H1 (cell line): ENCODE measurements at regions not wholly inside any gene's neighbourhood (a gene's known extent, or its start where the extent isn't known, plus 50 kb on each side); places are given as distances from the start of the nearest gene placed in this dataset.

Source experiments
- CTCF ChIA-PET: fragments of 300-600 bp; sonication (Branson Sonifier 250); formaldehyde crosslinking; loops from one replicate; lab custom pipeline; 2021; ENCODE audit not compliant: partially characterized antibody; lab: Charles Lee
- POLR2A ChIA-PET: fragments of 300-600 bp; sonication (Branson Sonifier 250); formaldehyde crosslinking; loops from one replicate; lab custom pipeline; 2021; ENCODE audit warnings: inconsistent platforms; ENCODE audit not compliant: partially characterized antibody; lab: Charles Lee
- DNase-seq, 2 experiments: peaks; one replicate each; pipeline versions ENCODE4 v3.0.0 to v3.0.0-alpha.2; 2010 to 2022; ENCODE audit warnings: low spot score in 2 of 2, low read depth in 1 of 2, mixed read lengths in 1 of 2
- FAIRE-seq: peaks from 2 replicates; lab custom pipeline; 2011; peaks lifted over from hg19 to GRCh38; lab: Jason Lieb, UNC
- H2AFZ ChIP-seq: 2 replicates; pipeline ENCODE4 v1.8.1; 2012; ENCODE audit warnings: low read length, inconsistent platforms
- H2AK5ac ChIP-seq: 2 replicates; pipeline ENCODE4 v1.6.1; 2013; ENCODE audit warnings: low read depth, low read length
- H2BK120ac ChIP-seq: replicated peaks from 2 replicates; pipeline ENCODE3; 2013; ENCODE audit warnings: low read depth, low read length, inconsistent platforms
- H2BK12ac ChIP-seq: 2 replicates; pipeline ENCODE4 v1.6.1; 2013; ENCODE audit warnings: low read depth, low read length
- H2BK15ac ChIP-seq: 2 replicates; pipeline ENCODE4 v1.6.1; 2013; ENCODE audit warnings: low read length
- H2BK20ac ChIP-seq: 2 replicates; pipeline ENCODE4 v1.6.1; 2013; ENCODE audit warnings: low read length
- H2BK5ac ChIP-seq: 2 replicates; pipeline ENCODE4 v1.6.1; 2013; ENCODE audit warnings: low read depth, low read length
- H3K14ac ChIP-seq: 2 replicates; pipeline ENCODE4 v1.6.1; 2013; ENCODE audit warnings: inconsistent platforms; ENCODE audit not compliant: insufficient read length
- H3K18ac ChIP-seq: 2 replicates; pipeline ENCODE4 v1.6.1; 2013; ENCODE audit warnings: low read length; ENCODE audit errors: extremely low read depth
- H3K23ac ChIP-seq: 2 replicates; pipeline ENCODE4 v1.6.1; 2013; ENCODE audit warnings: inconsistent platforms; ENCODE audit not compliant: insufficient read length
- H3K23me2 ChIP-seq: 2 replicates; pipeline ENCODE4 v1.6.1; 2013; ENCODE audit warnings: low read depth, low read length
- H3K27ac ChIP-seq: 2 replicates; pipeline ENCODE4 v1.6.1; 2011; ENCODE audit warnings: low read depth, low read length, inconsistent platforms
- H3K27me3 ChIP-seq, 4 experiments: replicated peaks in 1 of 4; 1 replicate in 1 of 4; 2 replicates in 3 of 4; pipeline versions ENCODE4 v1.6.1 to v1.8.1; 2011 to 2013; ENCODE audit warnings: low read length in 3 of 4, mild to moderate bottlenecking in 3 of 4, inconsistent platforms in 2 of 4, mixed read lengths in 2 of 4, moderate library complexity in 1 of 4; ENCODE audit not compliant: control insufficient read depth in 3 of 4, insufficient read depth in 3 of 4; ENCODE audit errors: extremely low read depth in 1 of 4
- H3K36me3 ChIP-seq, 4 experiments: 2 replicates each; pipeline versions ENCODE4 v1.6.1 to v1.8.1; 2011 to 2013; ENCODE audit warnings: mild to moderate bottlenecking in 4 of 4, low read length in 3 of 4, moderate library complexity in 2 of 4, control low read depth in 1 of 4, inconsistent platforms in 1 of 4; ENCODE audit not compliant: insufficient read depth in 4 of 4, control insufficient read depth in 2 of 4
- H3K4ac ChIP-seq: replicated peaks from 2 replicates; pipeline ENCODE3; 2013; ENCODE audit warnings: low read length, low read depth, mixed read lengths, inconsistent platforms; ENCODE audit not compliant: insufficient read length
- H3K4me1 ChIP-seq, 4 experiments: replicated peaks in 1 of 4; 1 replicate in 1 of 4; 2 replicates in 3 of 4; pipeline versions ENCODE4 v1.6.1 to v1.8.1; 2011 to 2013; ENCODE audit warnings: low read length in 3 of 4, inconsistent platforms in 2 of 4, mixed read lengths in 1 of 4; ENCODE audit not compliant: insufficient read depth in 4 of 4, control insufficient read depth in 3 of 4
- H3K4me2 ChIP-seq, 2 experiments: 2 replicates each; pipeline versions ENCODE4 v1.6.1 to v1.8.1; 2011 to 2013; ENCODE audit warnings: low read depth in 2 of 2, low read length in 2 of 2, control low read depth in 1 of 2, inconsistent platforms in 1 of 2, mild to moderate bottlenecking in 1 of 2; ENCODE audit not compliant: insufficient read depth in 1 of 2
- H3K4me3 ChIP-seq, 4 experiments: fragments of 200-600, 300-600 bp in 1 of 4; sonication (generic), shearing (Covaris generic), sonication (Bioruptor Twin) in 1 of 4; 2 replicates each; pipeline versions ENCODE4 v1.5.1 to v1.8.1; 2011 to 2016; ENCODE audit warnings: low read length in 4 of 4, low read depth in 3 of 4, control low read depth in 2 of 4, inconsistent platforms in 2 of 4, mild to moderate bottlenecking in 2 of 4, mixed read lengths in 1 of 4, moderate library complexity in 1 of 4; ENCODE audit not compliant: insufficient read depth in 2 of 4; ENCODE audit errors: extremely low read depth in 1 of 4
- H3K56ac ChIP-seq: replicated peaks from 2 replicates; pipeline ENCODE3; 2013; ENCODE audit warnings: low read depth, mild to moderate bottlenecking, mixed read lengths, low read length, inconsistent platforms; ENCODE audit not compliant: insufficient read length
- H3K79me1 ChIP-seq: 2 replicates; pipeline ENCODE4 v1.6.1; 2013; ENCODE audit warnings: low read depth, low read length, control low read depth
- H3K79me2 ChIP-seq, 2 experiments: 2 replicates each; pipeline versions ENCODE4 v1.6.1 to v1.8.1; 2012 to 2013; ENCODE audit warnings: low read length in 2 of 2, mild to moderate bottlenecking in 2 of 2, inconsistent platforms in 1 of 2; ENCODE audit not compliant: insufficient read depth in 2 of 2, control insufficient read depth in 1 of 2
- H3K9ac ChIP-seq, 4 experiments: replicated peaks in 1 of 4; 1 replicate in 1 of 4; 2 replicates in 3 of 4; pipeline versions ENCODE4 v1.6.1 to v1.8.1; 2011 to 2013; ENCODE audit warnings: low read depth in 3 of 4, low read length in 3 of 4, control low read depth in 2 of 4, mild to moderate bottlenecking in 2 of 4, moderate library complexity in 2 of 4, inconsistent platforms in 1 of 4; ENCODE audit errors: extremely low read depth in 1 of 4
- H3K9me3 ChIP-seq, 2 experiments: 2 replicates each; pipeline versions ENCODE4 v1.6.1 to v1.8.1; 2012 to 2013; ENCODE audit warnings: mild to moderate bottlenecking in 2 of 2, moderate library complexity in 2 of 2, control low read depth in 1 of 2, inconsistent platforms in 1 of 2, low read depth in 1 of 2, low read length in 1 of 2, mixed read lengths in 1 of 2; ENCODE audit not compliant: insufficient read depth in 2 of 2
- H4K20me1 ChIP-seq, 2 experiments: replicated peaks in 1 of 2; 2 replicates each; pipeline versions ENCODE3 to v1.8.1; 2011 to 2013; ENCODE audit warnings: inconsistent platforms in 2 of 2, low read length in 2 of 2, mild to moderate bottlenecking in 1 of 2; ENCODE audit not compliant: insufficient read depth in 2 of 2, control insufficient read depth in 1 of 2
- H4K5ac ChIP-seq: 2 replicates; pipeline ENCODE4 v1.6.1; 2013; ENCODE audit warnings: low read length, low read depth, mixed read lengths, inconsistent platforms; ENCODE audit not compliant: insufficient read length
- H4K8ac ChIP-seq: 2 replicates; pipeline ENCODE4 v1.8.0; 2013; ENCODE audit warnings: mild to moderate bottlenecking, moderate library complexity, low read length, inconsistent platforms; ENCODE audit not compliant: insufficient read depth; ENCODE audit errors: extremely low read depth
- H4K91ac ChIP-seq: replicated peaks from 2 replicates; pipeline ENCODE3; 2013; ENCODE audit warnings: low read length, mixed read lengths, inconsistent platforms; ENCODE audit not compliant: insufficient read length
- ATF3 ChIP-seq: IDR thresholded peaks from 2 replicates; pipeline ENCODE4 v1.6.1; 2011; ENCODE audit warnings: low read depth, mild to moderate bottlenecking, low read length; ENCODE audit not compliant: insufficient read depth
- BACH1 ChIP-seq: IDR thresholded peaks from 2 replicates; pipeline ENCODE4 v1.6.1; 2012; ENCODE audit warnings: low read length, improper control_type of control experiment
- CREB1 ChIP-seq: IDR thresholded peaks from 2 replicates; pipeline ENCODE4 v1.6.1; 2012; ENCODE audit warnings: inconsistent platforms
- EGR1 ChIP-seq: IDR thresholded peaks from 2 replicates; pipeline ENCODE4 v1.6.1; 2011; ENCODE audit warnings: low read depth, low read length, borderline replicate concordance
- HDAC6 ChIP-seq: IDR thresholded peaks from one replicate; pipeline ENCODE4 v1.7.1; 2012; ENCODE audit warnings: low read depth, mild to moderate bottlenecking, inconsistent platforms, low read length, moderate library complexity
- KDM1A ChIP-seq: fragments of 200-600, 300-600 bp; sonication (generic); IDR thresholded peaks from 2 replicates; pipeline ENCODE4 v1.7.1; 2016; ENCODE audit warnings: mild to moderate bottlenecking, low read length, borderline replicate concordance
- POLR2AphosphoS5 ChIP-seq: IDR thresholded peaks from 2 replicates; pipeline ENCODE4 v1.6.1; 2011; ENCODE audit warnings: low read depth, low read length
- RNF2 ChIP-seq: fragments of 200-900, 300-1000 bp; sonication (generic); IDR thresholded peaks from 2 replicates; pipeline ENCODE4 v1.7.1; 2016; ENCODE audit warnings: borderline replicate concordance, low read depth, mild to moderate bottlenecking, antibody characterized with exemption, low read length; ENCODE audit not compliant: poor library complexity, severe bottlenecking; ENCODE audit errors: missing control alignments
- RXRA ChIP-seq: IDR thresholded peaks from 2 replicates; pipeline ENCODE4 v1.6.1; 2011; ENCODE audit warnings: low read depth, mild to moderate bottlenecking, low read length, moderate library complexity; ENCODE audit not compliant: insufficient read depth
- SAP30 ChIP-seq: fragments of 300-600 bp; sonication (generic); IDR thresholded peaks from 2 replicates; pipeline ENCODE4 v1.7.1; 2012; ENCODE audit warnings: low read length, moderate library complexity, mild to moderate bottlenecking, inconsistent platforms; ENCODE audit not compliant: insufficient read depth, insufficient replicate concordance
- USF2 ChIP-seq: IDR thresholded peaks from 2 replicates; pipeline ENCODE4 v1.6.1; 2011; ENCODE audit warnings: low read length, improper control_type of control experiment
- YY1 ChIP-seq: IDR thresholded peaks from 2 replicates; pipeline ENCODE4 v1.6.1; 2011; ENCODE audit warnings: low read depth, mild to moderate bottlenecking, low read length
- ZNF274 ChIP-seq: IDR thresholded peaks from 2 replicates; pipeline ENCODE4 v1.7.0; 2012; ENCODE audit warnings: low read length, borderline replicate concordance; ENCODE audit errors: extremely low read depth
- WGBS, 2 experiments: shearing (Covaris generic) in 1 of 2; methylation state at CpG; one replicate each; pipeline versions ENCODE4 v1.1.6 to v1.1.7; 2013 to 2015; ENCODE audit warnings: low lambda C conversion rate in 2 of 2, mixed read lengths in 2 of 2, inconsistent platforms in 1 of 2, low coverage in 1 of 2, missing lambda C conversion rate in 1 of 2; ENCODE audit not compliant: insufficient replicate concordance in 2 of 2, insufficient coverage in 1 of 2, insufficient read length in 1 of 2; ENCODE audit errors: extremely low coverage in 1 of 2, missing lambda C conversion rate in 1 of 2; 5-methylcytosine and 5-hydroxymethylcytosine counted together

GRCh38 chr10:65419629-65420028, 1506.2 kb upstream of the LRRTM3 start:
- Histone ChIP-seq H3K27ac (no peak overlapping the region), H3K18ac (no peak overlapping the region), H4K20me1 (no peaks in the 10 kb centered on the region), H2BK5ac (no peak overlapping the region), H3K23ac (no peak overlapping the region), H3K36me3 (no peaks in the 10 kb centered on the region), H3K27me3 (no peaks in the 10 kb centered on the region), H3K56ac (no peak overlapping the region), H4K5ac (no peak overlapping the region), H3K4me3 (no peak overlapping the region), H3K14ac (no peak overlapping the region), H3K23me2 (no peaks in the 10 kb centered on the region), H2BK20ac (no peak overlapping the region), H3K79me1 (no peaks in the 10 kb centered on the region), H3K4me2 (no peak overlapping the region), H2BK120ac (no peak overlapping the region), H3K79me2 (no peaks in the 10 kb centered on the region), H3K4ac (no peak overlapping the region), H3K4me1 (no peaks in the 10 kb centered on the region), H2AFZ (no peak overlapping the region), H3K9ac (no peak overlapping the region), H2BK12ac (no peak overlapping the region), H3K9me3 (0 out of 4 replicates have a peak, but pooled peaks cover 0 to 4% of the 10 kb centered on the region in 2 experiments), H2AK5ac (no peak overlapping the region), H4K8ac (no peak overlapping the region), H2BK15ac (no peak overlapping the region), H4K91ac (no peak overlapping the region)
- WGBS, 2 experiments, result 70% methylated on average over 2 of the region's 2 CpGs; no CpG with 5 or more reads in 1 of the 2 experiments
- POLR2A ChIA-PET, result no interaction called here
- FAIRE-seq (no peak), DNase-seq (no peak)
- CTCF ChIA-PET, result no interaction called here
- TF ChIP-seq RNF2 (no peak), BACH1 (no peak), HDAC6 (no peak), CREB1 (no peak), POLR2AphosphoS5 (no peak), ZNF274 (no peak), USF2 (no peak), RXRA (no peak), EGR1 (no peak), KDM1A (no peak), ATF3 (no peak), YY1 (no peak), SAP30 (no peak)
